ENCODE measurements at regions not wholly inside any gene's neighbourhood (a gene's known extent, or its start where the extent isn't known, plus 50 kb on each side); places are given as distances from the start of the nearest gene placed in this dataset.

DNA sequence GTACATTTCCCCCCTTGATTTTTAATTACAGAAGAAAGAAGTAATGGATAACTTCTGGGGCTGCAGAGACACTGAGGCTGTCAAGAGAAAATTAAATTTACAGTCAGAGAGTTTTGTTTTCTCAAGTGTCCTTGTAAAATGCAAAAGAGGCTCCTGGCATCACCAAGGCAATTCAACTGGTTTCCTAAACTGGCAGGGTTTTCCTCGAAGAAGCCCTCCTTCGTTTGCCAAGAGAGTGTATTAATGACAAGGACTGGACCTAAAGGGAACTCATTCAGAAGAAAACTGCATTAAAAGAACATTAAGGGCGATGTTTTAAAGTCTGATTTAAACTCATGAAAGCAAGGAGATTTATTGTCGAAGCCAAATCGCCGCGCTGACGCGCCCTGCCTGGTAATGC lies 476.9 kb downstream of the ZSWIM6 start:
- no peaks in the 10 kb centered on the region for H3K36me3 ChIP-seq
- TF ChIP-seq, protein P1, sequence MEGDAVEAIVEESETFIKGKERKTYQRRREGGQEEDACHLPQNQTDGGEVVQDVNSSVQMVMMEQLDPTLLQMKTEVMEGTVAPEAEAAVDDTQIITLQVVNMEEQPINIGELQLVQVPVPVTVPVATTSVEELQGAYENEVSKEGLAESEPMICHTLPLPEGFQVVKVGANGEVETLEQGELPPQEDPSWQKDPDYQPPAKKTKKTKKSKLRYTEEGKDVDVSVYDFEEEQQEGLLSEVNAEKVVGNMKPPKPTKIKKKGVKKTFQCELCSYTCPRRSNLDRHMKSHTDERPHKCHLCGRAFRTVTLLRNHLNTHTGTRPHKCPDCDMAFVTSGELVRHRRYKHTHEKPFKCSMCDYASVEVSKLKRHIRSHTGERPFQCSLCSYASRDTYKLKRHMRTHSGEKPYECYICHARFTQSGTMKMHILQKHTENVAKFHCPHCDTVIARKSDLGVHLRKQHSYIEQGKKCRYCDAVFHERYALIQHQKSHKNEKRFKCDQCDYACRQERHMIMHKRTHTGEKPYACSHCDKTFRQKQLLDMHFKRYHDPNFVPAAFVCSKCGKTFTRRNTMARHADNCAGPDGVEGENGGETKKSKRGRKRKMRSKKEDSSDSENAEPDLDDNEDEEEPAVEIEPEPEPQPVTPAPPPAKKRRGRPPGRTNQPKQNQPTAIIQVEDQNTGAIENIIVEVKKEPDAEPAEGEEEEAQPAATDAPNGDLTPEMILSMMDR (IDR thresholded peaks at IDR 0.05) = no peak
- TF ChIP-seq POLR2A (IDR thresholded peaks at IDR 0.05) = no peak
- ATAC-seq (no peak), DNase-seq (no peak)
- intact Hi-C loops (cut with DNase I) = no loop called here
- H3K4me1 ChIP-seq = no peaks in the 10 kb centered on the region
- H3K27me3 ChIP-seq = no peaks in the 10 kb centered on the region
- 89% methylated on average over 9 of the region's 9 CpGs for WGBS (ENCODE audit: insufficient coverage, low coverage, low lambda C conversion rate, missing lambda C conversion rate)
- no peak overlapping the region for H3K27ac ChIP-seq
- H3K4me3 ChIP-seq = no peak overlapping the region
- no peaks in the 10 kb centered on the region for H3K9me3 ChIP-seq

DNA sequence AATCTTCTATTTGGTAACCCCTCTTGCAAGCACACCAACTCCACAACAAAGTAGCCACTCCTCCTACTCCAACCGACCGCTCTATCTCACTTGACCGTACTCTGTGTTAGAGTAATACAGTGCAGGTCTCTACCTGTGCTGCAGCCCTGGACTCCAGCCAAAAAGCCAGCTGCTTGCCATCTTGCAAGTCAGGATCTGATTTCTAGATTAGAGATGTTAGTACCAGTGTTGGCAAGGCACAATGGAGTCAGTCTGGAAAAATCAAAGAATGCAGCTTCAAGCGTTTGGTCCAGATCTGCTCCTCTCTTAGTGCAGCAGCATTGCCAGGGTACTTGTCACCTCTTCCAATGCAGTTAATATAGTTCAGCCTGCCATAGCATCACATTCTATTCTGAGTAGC lies 477.6 kb downstream of the ZSWIM6 start:
- no peak for TF ChIP-seq POLR2A (IDR thresholded peaks at IDR 0.05)
- TF ChIP-seq, protein P1 (IDR thresholded peaks at IDR 0.05) = no peak
- H3K36me3 ChIP-seq = no peaks in the 10 kb centered on the region
- DNase-seq = no peak
- no peaks in the 10 kb centered on the region for H3K27me3 ChIP-seq
- 75% methylated on average over 4 of the region's 4 CpGs for WGBS (ENCODE audit: insufficient coverage, low coverage, low lambda C conversion rate, missing lambda C conversion rate)
- no peaks in the 10 kb centered on the region for H3K9me3 ChIP-seq
- H3K4me3 ChIP-seq = no peak overlapping the region
- H3K4me1 ChIP-seq = no peaks in the 10 kb centered on the region
- H3K27ac ChIP-seq = no peak overlapping the region
- intact Hi-C loops (cut with DNase I) = no loop called here
- no peak for ATAC-seq

DNA sequence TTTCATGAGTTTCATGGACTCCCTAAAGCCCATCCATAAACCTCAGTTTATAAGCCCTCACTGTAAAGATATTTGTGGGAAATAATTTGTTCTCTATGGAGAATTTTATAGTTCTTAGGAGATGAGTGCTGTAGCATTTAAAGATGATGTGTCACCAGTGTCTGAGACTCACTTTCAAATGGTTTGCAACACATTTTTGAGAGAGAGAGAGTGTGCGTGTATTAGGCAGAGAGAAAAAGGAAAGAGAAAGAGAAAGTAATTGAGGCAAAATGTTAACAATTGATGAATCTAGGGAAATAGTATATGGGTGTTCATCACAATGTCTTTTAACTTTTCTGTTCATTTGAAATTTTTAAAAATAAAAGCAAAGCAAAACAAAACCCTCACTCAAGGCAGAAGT lies 479.0 kb downstream of the ZSWIM6 start:
- 53% methylated on average over 1 of the region's 1 CpG for WGBS (ENCODE audit: insufficient coverage, low coverage, low lambda C conversion rate, missing lambda C conversion rate)
- no peaks in the 10 kb centered on the region for H3K9me3 ChIP-seq
- H3K27ac ChIP-seq = no peak overlapping the region
- intact Hi-C loops (cut with DNase I) = no loop called here
- ATAC-seq = no peak
- peaks cover 0 to 6% (median 0%) of the 10 kb centered on the region in 4 donors for H3K4me1 ChIP-seq
- DNase-seq = no peak
- no peak overlapping the region for H3K4me3 ChIP-seq
- TF ChIP-seq, protein P1 (IDR thresholded peaks at IDR 0.05) = no peak
- no peak for TF ChIP-seq POLR2A (IDR thresholded peaks at IDR 0.05)
- H3K27me3 ChIP-seq = no peaks in the 10 kb centered on the region
- no peaks in the 10 kb centered on the region for H3K36me3 ChIP-seq

DNA sequence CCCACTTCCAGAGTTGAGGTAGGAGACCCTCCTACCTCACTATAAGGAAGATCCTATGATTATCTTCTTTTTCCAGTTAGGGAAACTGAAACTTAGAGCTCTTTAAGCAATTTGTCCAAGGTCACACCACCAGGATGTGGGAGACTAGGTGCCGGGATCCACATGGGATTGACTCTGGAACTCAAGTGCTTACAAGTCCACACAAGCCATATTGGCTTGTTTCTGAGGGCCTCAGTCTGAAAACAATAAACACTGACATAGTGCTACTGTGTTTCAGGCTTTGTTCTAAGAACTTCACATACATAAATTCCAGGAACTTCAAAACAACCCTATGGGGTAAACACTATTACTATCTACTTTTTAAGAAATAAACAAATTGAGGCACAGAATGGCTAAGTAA lies 481.3 kb downstream of the ZSWIM6 start:
- TF ChIP-seq, protein P1 (IDR thresholded peaks at IDR 0.05) = no peak
- TF ChIP-seq POLR2A (IDR thresholded peaks at IDR 0.05) = no peak
- Histone ChIP-seq H3K27me3 (no peaks in the 10 kb centered on the region), H3K4me3 (no peak overlapping the region), H3K36me3 (no peaks in the 10 kb centered on the region), H3K9me3 (no peaks in the 10 kb centered on the region), H3K4me1 (peaks cover 0 to 11% (median 0%) of the 10 kb centered on the region in 4 donors), H3K27ac (no peak overlapping the region)
- intact Hi-C loops (cut with DNase I) = no loop called here
- 33% methylated on average over 1 of the region's 1 CpG for WGBS (ENCODE audit: insufficient coverage, low coverage, low lambda C conversion rate, missing lambda C conversion rate)
- no peak for DNase-seq
- ATAC-seq = no peak

DNA sequence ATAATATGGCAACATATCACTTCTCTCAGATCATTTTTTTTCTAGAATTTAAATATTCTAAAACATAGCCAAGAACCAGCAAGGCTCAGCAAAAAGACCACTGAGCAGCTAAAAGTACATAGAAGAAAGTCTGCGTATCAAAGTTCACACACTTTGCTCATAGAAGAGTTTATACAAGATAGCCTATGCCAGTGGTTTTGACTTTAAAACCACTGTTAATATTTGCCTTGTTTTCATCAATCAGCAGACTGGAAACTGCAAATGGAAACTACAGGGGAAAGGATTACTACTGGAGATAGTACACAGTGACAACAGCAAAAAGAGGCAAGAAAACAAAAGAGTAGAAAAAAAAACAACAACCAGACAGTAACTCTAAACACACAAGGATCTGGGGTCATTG lies 483.3 kb downstream of the ZSWIM6 start:
- intact Hi-C loops (cut with DNase I) = no loop called here
- no peak for TF ChIP-seq POLR2A (IDR thresholded peaks at IDR 0.05)
- TF ChIP-seq, protein P1 (IDR thresholded peaks at IDR 0.05) = no peak
- H3K9me3 ChIP-seq = no peaks in the 10 kb centered on the region
- no peaks in the 10 kb centered on the region for H3K27me3 ChIP-seq
- no peak overlapping the region for H3K27ac ChIP-seq
- no peak overlapping the region for H3K4me3 ChIP-seq
- no peaks in the 10 kb centered on the region for H3K36me3 ChIP-seq
- 53% methylated on average over 1 of the region's 1 CpG for WGBS (ENCODE audit: insufficient coverage, low coverage, low lambda C conversion rate, missing lambda C conversion rate)
- H3K4me1 ChIP-seq = peaks cover 0 to 11% (median 0%) of the 10 kb centered on the region in 4 donors
- DNase-seq = no peak
- peak in 2 of 4 donors; percentile 62 to 65 for ATAC-seq
